GM18907 (cell line): ENCODE measurements at regions not wholly inside any gene's neighbourhood (a gene's known extent, or its start where the extent isn't known, plus 50 kb on each side); places are given as distances from the start of the nearest gene placed in this dataset.
"Not testable (repeated sequence)": the region's sequence is repeated elsewhere in the genome, so short reads cannot be mapped to it uniquely, and the experiment has no call there.

Experiments
- ATAC-seq: cut with Tn5 transposase; IDR thresholded peaks from one replicate; pipeline ENCODE4 v1.9.1; 2021; ENCODE audit warnings: mild to moderate bottlenecking, moderate library complexity; ENCODE audit not compliant: unreplicated experiment

GRCh38 chr1:90219166-90219871 lies 224.4 kb downstream of the ZNF326 start:
- not testable (repeated sequence) for ATAC-seq

GRCh38 chr1:90210633-90211491 lies 216.0 kb downstream of the ZNF326 start:
- ATAC-seq: no peak

GRCh38 chr1:90208949-90209348 lies 214.0 kb downstream of the ZNF326 start:
- no peak for ATAC-seq

GRCh38 chr1:90206260-90206659 lies 211.3 kb downstream of the ZNF326 start:
- ATAC-seq: no peak

- no peak for ATAC-seq
These were observed 209.9 kb downstream of the ZNF326 start for GRCh38 chr1:90204780-90205179.

- no peak for ATAC-seq
These were observed 209.2 kb downstream of the ZNF326 start for GRCh38 chr1:90204023-90204590.

GRCh38 chr1:90201467-90202358 lies 206.8 kb downstream of the ZNF326 start:
- no peak for ATAC-seq

GRCh38 chr1:90200646-90201205 lies 205.8 kb downstream of the ZNF326 start:
- ATAC-seq: no peak

GRCh38 chr1:90198616-90199332 lies 203.9 kb downstream of the ZNF326 start:
- no peak for ATAC-seq

- no peak for ATAC-seq
These were observed 198.2 kb downstream of the ZNF326 start for GRCh38 chr1:90193116-90193515.

- no peak for ATAC-seq
These were observed 197.5 kb downstream of the ZNF326 start for GRCh38 chr1:90192408-90192807.

- no peak for ATAC-seq
These were observed 195.6 kb downstream of the ZNF326 start for GRCh38 chr1:90190523-90190922.

- ATAC-seq: no peak
These were observed 195.0 kb downstream of the ZNF326 start for GRCh38 chr1:90189889-90190288.

GRCh38 chr1:90187323-90187585 lies 192.3 kb downstream of the ZNF326 start:
- ATAC-seq: no peak

- no peak for ATAC-seq
These were observed 191.8 kb downstream of the ZNF326 start for GRCh38 chr1:90186506-90187322.

- ATAC-seq: no peak
These were observed 181.6 kb downstream of the ZNF326 start for GRCh38 chr1:90176530-90176929.

- no peak for ATAC-seq
These were observed 180.7 kb downstream of the ZNF326 start for GRCh38 chr1:90175490-90176167.

- ATAC-seq: no peak
These were observed 179.3 kb downstream of the ZNF326 start for GRCh38 chr1:90174246-90174645.

- ATAC-seq: no peak
These were observed 167.3 kb downstream of the ZNF326 start for GRCh38 chr1:90162216-90162615.
